ENCODE measurements at regions not wholly inside any gene's neighbourhood (a gene's known extent, or its start where the extent isn't known, plus 50 kb on each side); places are given as distances from the start of the nearest gene placed in this dataset.

- Mint-ChIP-seq H3K36me3 (ENCODE audit: insufficient read depth, unreplicated experiment) (no peaks in the 10 kb centered on the region), H3K27ac (ENCODE audit: unreplicated experiment) (no peak overlapping the region), H3K4me1 (ENCODE audit: low read depth, unreplicated experiment) (no peaks in the 10 kb centered on the region), H3K9me3 (ENCODE audit: unreplicated experiment) (no peaks in the 10 kb centered on the region), H3K4me3 (ENCODE audit: unreplicated experiment) (no peak overlapping the region), H3K27me3 (ENCODE audit: insufficient read depth, unreplicated experiment) (peaks cover 2% of the 10 kb centered on the region)
- H3K36me3 ChIP-seq (ENCODE audit: control insufficient read depth, insufficient read depth, low read length): no peaks in the 10 kb centered on the region
- CTCF ChIA-PET: no interaction called here
- no peak for TF ChIP-seq CTCF (IDR thresholded peaks at IDR 0.05; ENCODE audit: insufficient read depth in 1 of 2, low read depth in 1 of 2, low read length in 1 of 2, severe bottlenecking in 1 of 2, unreplicated experiment in 1 of 2)
- H3K4me3 ChIP-seq (ENCODE audit: low read depth, low read length): no peak overlapping the region
- no peaks in the 10 kb centered on the region for H3K4me1 ChIP-seq
- intact Hi-C loops (cut with micrococcal nuclease; ENCODE audit: unreplicated experiment): no loop called here
- H3K9me3 ChIP-seq: no peaks in the 10 kb centered on the region
- DNase-seq: no peak
- BruUV-seq (replicated peaks): no TSS peak
- H3K27me3 ChIP-seq (replicated peaks; ENCODE audit: control insufficient read depth, insufficient read depth, low read length): no peaks in the 10 kb centered on the region
- POLR2A ChIA-PET: no interaction called here
Observed at GRCh38 chr11:109034339-109034696, 369.4 kb downstream of the DDX10 start.

GRCh38 chr11:109035284-109035683, 370.4 kb downstream of the DDX10 start:
- Mint-ChIP-seq H3K27ac (ENCODE audit: unreplicated experiment) (no peak overlapping the region), H3K4me3 (ENCODE audit: unreplicated experiment) (no peak overlapping the region), H3K9me3 (ENCODE audit: unreplicated experiment) (peaks cover 6% of the 10 kb centered on the region), H3K36me3 (ENCODE audit: insufficient read depth, unreplicated experiment) (no peaks in the 10 kb centered on the region), H3K4me1 (ENCODE audit: low read depth, unreplicated experiment) (no peaks in the 10 kb centered on the region), H3K27me3 (ENCODE audit: insufficient read depth, unreplicated experiment) (peaks cover 2% of the 10 kb centered on the region)
- Histone ChIP-seq H3K9me3 (no peaks in the 10 kb centered on the region), H3K36me3 (ENCODE audit: control insufficient read depth, insufficient read depth, low read length) (no peaks in the 10 kb centered on the region), H3K4me3 (ENCODE audit: low read depth, low read length) (no peak overlapping the region), H3K27me3 (replicated peaks; ENCODE audit: control insufficient read depth, insufficient read depth, low read length) (no peaks in the 10 kb centered on the region), H3K4me1 (no peaks in the 10 kb centered on the region)
- ChIA-PET CTCF (no interaction called here), POLR2A (no interaction called here)
- no peak for TF ChIP-seq CTCF (IDR thresholded peaks at IDR 0.05; ENCODE audit: insufficient read depth in 1 of 2, low read depth in 1 of 2, low read length in 1 of 2, severe bottlenecking in 1 of 2, unreplicated experiment in 1 of 2)
- intact Hi-C loops (cut with micrococcal nuclease; ENCODE audit: unreplicated experiment): no loop called here
- no peak for DNase-seq
- no TSS peak for BruUV-seq (replicated peaks)

- Mint-ChIP-seq H3K36me3 (ENCODE audit: insufficient read depth, unreplicated experiment) (no peaks in the 10 kb centered on the region), H3K27me3 (ENCODE audit: insufficient read depth, unreplicated experiment) (peaks cover 2% of the 10 kb centered on the region), H3K4me1 (ENCODE audit: low read depth, unreplicated experiment) (no peaks in the 10 kb centered on the region), H3K27ac (ENCODE audit: unreplicated experiment) (no peak overlapping the region), H3K4me3 (ENCODE audit: unreplicated experiment) (no peak overlapping the region), H3K9me3 (ENCODE audit: unreplicated experiment) (peaks cover 10% of the 10 kb centered on the region)
- H3K9me3 ChIP-seq: no peaks in the 10 kb centered on the region
- H3K36me3 ChIP-seq (ENCODE audit: control insufficient read depth, insufficient read depth, low read length): no peaks in the 10 kb centered on the region
- TF ChIP-seq CTCF (IDR thresholded peaks at IDR 0.05; ENCODE audit: insufficient read depth in 1 of 2, low read depth in 1 of 2, low read length in 1 of 2, severe bottlenecking in 1 of 2, unreplicated experiment in 1 of 2): no peak
- intact Hi-C loops (cut with micrococcal nuclease; ENCODE audit: unreplicated experiment): no loop called here
- no peak overlapping the region for H3K4me3 ChIP-seq (ENCODE audit: low read depth, low read length)
- CTCF ChIA-PET: no interaction called here
- no TSS peak for BruUV-seq (replicated peaks)
- POLR2A ChIA-PET: no interaction called here
- H3K27me3 ChIP-seq (replicated peaks; ENCODE audit: control insufficient read depth, insufficient read depth, low read length): no peaks in the 10 kb centered on the region
- DNase-seq: no peak
- H3K4me1 ChIP-seq: no peaks in the 10 kb centered on the region
Observed at GRCh38 chr11:109036011-109036410, 371.1 kb downstream of the DDX10 start.
